Astrocyte (in vitro differentiated cells and primary cell): ENCODE measurements at regions not wholly inside any gene's neighbourhood (a gene's known extent, or its start where the extent isn't known, plus 50 kb on each side); places are given as distances from the start of the nearest gene placed in this dataset.

Source experiments
- DNase-seq: peaks from one replicate; pipeline ENCODE4 v3.0.0-alpha.2; 2010; ENCODE audit warnings: low read depth
- FAIRE-seq: peaks from 2 replicates; lab custom pipeline; 2011; peaks lifted over from hg19 to GRCh38; lab: Jason Lieb, UNC
- H2AFZ ChIP-seq: 2 replicates; pipeline ENCODE4 v1.6.0; 2012; ENCODE audit warnings: low read depth, low read length, inconsistent platforms
- H3K27ac ChIP-seq: 2 replicates; pipeline ENCODE4 v1.5.1; 2011; ENCODE audit warnings: low read depth, low read length, inconsistent platforms
- H3K27me3 ChIP-seq: 2 replicates; pipeline ENCODE4 v1.6.0; 2011; ENCODE audit warnings: low read length, inconsistent platforms; ENCODE audit not compliant: insufficient read depth
- H3K36me3 ChIP-seq: 2 replicates; pipeline ENCODE4 v1.5.1; 2011; ENCODE audit warnings: low read length, inconsistent platforms; ENCODE audit not compliant: insufficient read depth
- H3K4me1 ChIP-seq: 2 replicates; pipeline ENCODE4 v1.5.1; 2011; ENCODE audit warnings: low read length, inconsistent platforms; ENCODE audit not compliant: insufficient read depth
- H3K4me2 ChIP-seq: 2 replicates; pipeline ENCODE4 v1.6.0; 2012; ENCODE audit warnings: low read length, inconsistent platforms
- H3K4me3 ChIP-seq: 2 replicates; pipeline ENCODE4 v1.5.1; 2011; ENCODE audit warnings: low read depth, mild to moderate bottlenecking, low read length, inconsistent platforms; ENCODE audit not compliant: insufficient read depth
- H3K79me2 ChIP-seq: 2 replicates; pipeline ENCODE4 v1.6.0; 2012; ENCODE audit warnings: mild to moderate bottlenecking, low read length, inconsistent platforms; ENCODE audit not compliant: insufficient read depth
- H3K9ac ChIP-seq: 2 replicates; pipeline ENCODE4 v1.6.0; 2012; ENCODE audit warnings: mild to moderate bottlenecking, low read length, inconsistent platforms
- H3K9me3 ChIP-seq: 2 replicates; pipeline ENCODE4 v1.5.1; 2012; ENCODE audit warnings: low read depth, mild to moderate bottlenecking, low read length, inconsistent platforms; ENCODE audit not compliant: insufficient read depth
- H4K20me1 ChIP-seq: 2 replicates; pipeline ENCODE4 v1.6.0; 2012; ENCODE audit warnings: low read length, inconsistent platforms; ENCODE audit not compliant: insufficient read depth
- H3K27ac Mint-ChIP-seq: one replicate; pipeline ENCODE4 v1.8.0; 2021; ENCODE audit warnings: mild to moderate bottlenecking, mixed read lengths; ENCODE audit not compliant: unreplicated experiment
- H3K27me3 Mint-ChIP-seq: one replicate; pipeline ENCODE4 v1.8.0; 2021; ENCODE audit warnings: low read depth, mixed read lengths; ENCODE audit not compliant: unreplicated experiment
- H3K36me3 Mint-ChIP-seq: one replicate; pipeline ENCODE4 v1.8.0; 2021; ENCODE audit warnings: low read depth, mixed read lengths; ENCODE audit not compliant: unreplicated experiment
- H3K4me1 Mint-ChIP-seq: one replicate; pipeline ENCODE4 v1.8.0; 2021; ENCODE audit warnings: low read depth, mixed read lengths; ENCODE audit not compliant: unreplicated experiment
- H3K4me3 Mint-ChIP-seq: one replicate; pipeline ENCODE4 v1.8.0; 2021; ENCODE audit warnings: mild to moderate bottlenecking, moderate library complexity, mixed read lengths; ENCODE audit not compliant: unreplicated experiment
- H3K9me3 Mint-ChIP-seq: one replicate; pipeline ENCODE4 v1.8.0; 2021; ENCODE audit warnings: mild to moderate bottlenecking, mixed read lengths; ENCODE audit not compliant: unreplicated experiment
- EZH2 ChIP-seq: IDR thresholded peaks from 2 replicates; pipeline ENCODE4 v1.6.1; 2012; ENCODE audit warnings: mild to moderate bottlenecking, low read length, inconsistent platforms; ENCODE audit not compliant: insufficient read depth
- TF ChIP-seq, protein P1 (sequence below): IDR thresholded peaks from 2 replicates; pipeline ENCODE4 v1.5.1; 2011; ENCODE audit warnings: low read depth, mild to moderate bottlenecking, inconsistent platforms, low read length, moderate library complexity; ENCODE audit not compliant: insufficient read depth

GRCh38 chr22:34902335-34902734 is 163.6 kb upstream of the ISX start:
- H3K36me3 Mint-ChIP-seq, result no peaks in the 10 kb centered on the region

GRCh38 chr22:34903416-34903815 is 162.5 kb upstream of the ISX start:
- no peaks in the 10 kb centered on the region for H3K36me3 Mint-ChIP-seq
- no peak overlapping the region for H3K27ac ChIP-seq

More at GRCh38 chr22:34902335-34902734, 163.6 kb upstream of the ISX start:
- no peaks in the 10 kb centered on the region for H3K79me2 ChIP-seq
- FAIRE-seq (no peak), DNase-seq (no peak)
- H3K4me3 ChIP-seq, result no peak overlapping the region
- no peak overlapping the region for H3K27ac ChIP-seq
- peaks cover 7% of the 10 kb centered on the region for H3K9me3 ChIP-seq
- Mint-ChIP-seq H3K27me3 (no peaks in the 10 kb centered on the region), H3K4me3 (peak overlapping the region; percentile 21), H3K4me1 (peaks cover under 1% of the 10 kb centered on the region), H3K9me3 (no peaks in the 10 kb centered on the region), H3K27ac (no peak overlapping the region)
- H2AFZ ChIP-seq, result no peak overlapping the region
- H3K4me2 ChIP-seq, result no peak overlapping the region
- TF ChIP-seq EZH2, result no peak
- TF ChIP-seq, protein P1, sequence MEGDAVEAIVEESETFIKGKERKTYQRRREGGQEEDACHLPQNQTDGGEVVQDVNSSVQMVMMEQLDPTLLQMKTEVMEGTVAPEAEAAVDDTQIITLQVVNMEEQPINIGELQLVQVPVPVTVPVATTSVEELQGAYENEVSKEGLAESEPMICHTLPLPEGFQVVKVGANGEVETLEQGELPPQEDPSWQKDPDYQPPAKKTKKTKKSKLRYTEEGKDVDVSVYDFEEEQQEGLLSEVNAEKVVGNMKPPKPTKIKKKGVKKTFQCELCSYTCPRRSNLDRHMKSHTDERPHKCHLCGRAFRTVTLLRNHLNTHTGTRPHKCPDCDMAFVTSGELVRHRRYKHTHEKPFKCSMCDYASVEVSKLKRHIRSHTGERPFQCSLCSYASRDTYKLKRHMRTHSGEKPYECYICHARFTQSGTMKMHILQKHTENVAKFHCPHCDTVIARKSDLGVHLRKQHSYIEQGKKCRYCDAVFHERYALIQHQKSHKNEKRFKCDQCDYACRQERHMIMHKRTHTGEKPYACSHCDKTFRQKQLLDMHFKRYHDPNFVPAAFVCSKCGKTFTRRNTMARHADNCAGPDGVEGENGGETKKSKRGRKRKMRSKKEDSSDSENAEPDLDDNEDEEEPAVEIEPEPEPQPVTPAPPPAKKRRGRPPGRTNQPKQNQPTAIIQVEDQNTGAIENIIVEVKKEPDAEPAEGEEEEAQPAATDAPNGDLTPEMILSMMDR, result no peak
- no peaks in the 10 kb centered on the region for H4K20me1 ChIP-seq
- H3K9ac ChIP-seq, result no peak overlapping the region
- no peaks in the 10 kb centered on the region for H3K27me3 ChIP-seq
- no peaks in the 10 kb centered on the region for H3K4me1 ChIP-seq
- H3K36me3 ChIP-seq, result no peaks in the 10 kb centered on the region

GRCh38 chr22:34904486-34904885 is 161.5 kb upstream of the ISX start:
- Mint-ChIP-seq H3K4me3 (no peak overlapping the region), H3K36me3 (no peaks in the 10 kb centered on the region), H3K4me1 (no peaks in the 10 kb centered on the region), H3K27ac (no peak overlapping the region), H3K27me3 (no peaks in the 10 kb centered on the region), H3K9me3 (peaks cover 4% of the 10 kb centered on the region)
- peaks cover 7% of the 10 kb centered on the region for H3K9me3 ChIP-seq
- H3K9ac ChIP-seq, result no peak overlapping the region
- no peaks in the 10 kb centered on the region for H3K36me3 ChIP-seq
- no peak overlapping the region for H3K4me3 ChIP-seq
- no peaks in the 10 kb centered on the region for H3K4me1 ChIP-seq
- H3K4me2 ChIP-seq, result no peak overlapping the region
- DNase-seq (no peak), FAIRE-seq (no peak)
- H4K20me1 ChIP-seq, result no peaks in the 10 kb centered on the region
- no peaks in the 10 kb centered on the region for H3K79me2 ChIP-seq
- no peak overlapping the region for H2AFZ ChIP-seq
- no peak for TF ChIP-seq EZH2
- TF ChIP-seq, protein P1, result no peak
- no peak overlapping the region for H3K27ac ChIP-seq
- H3K27me3 ChIP-seq, result no peaks in the 10 kb centered on the region

More at GRCh38 chr22:34903416-34903815, 162.5 kb upstream of the ISX start:
- Mint-ChIP-seq H3K4me1 (no peaks in the 10 kb centered on the region), H3K9me3 (peaks cover 4% of the 10 kb centered on the region), H3K27ac (no peak overlapping the region), H3K4me3 (no peak overlapping the region), H3K27me3 (no peaks in the 10 kb centered on the region)
- FAIRE-seq (no peak), DNase-seq (no peak)
- no peaks in the 10 kb centered on the region for H3K4me1 ChIP-seq
- no peak overlapping the region for H2AFZ ChIP-seq
- H4K20me1 ChIP-seq, result no peaks in the 10 kb centered on the region
- H3K36me3 ChIP-seq, result no peaks in the 10 kb centered on the region
- no peak overlapping the region for H3K9ac ChIP-seq
- no peaks in the 10 kb centered on the region for H3K79me2 ChIP-seq
- peaks cover 7% of the 10 kb centered on the region for H3K9me3 ChIP-seq
- no peaks in the 10 kb centered on the region for H3K27me3 ChIP-seq
- no peak overlapping the region for H3K4me2 ChIP-seq
- H3K4me3 ChIP-seq, result no peak overlapping the region
- no peak for TF ChIP-seq EZH2
- TF ChIP-seq, protein P1, result no peak
